ENCODE measurements at regions not wholly inside any gene's neighbourhood (a gene's known extent, or its start where the extent isn't known, plus 50 kb on each side); places are given as distances from the start of the nearest gene placed in this dataset.

- no peak for DNase-seq
- no peaks in the 10 kb centered on the region for H3K4me1 ChIP-seq
- H3K27ac ChIP-seq = no peak overlapping the region
- WGBS, 2 donors = 76 to 83% methylated on average over 2 of the region's 2 CpGs
- no peaks in the 10 kb centered on the region for H3K27me3 ChIP-seq
- intact Hi-C loops (cut with DNase I) = no loop called here
- TF ChIP-seq CTCF (IDR thresholded peaks at IDR 0.05) = no peak
- TF ChIP-seq POLR2A (IDR thresholded peaks at IDR 0.05) = no peak
- TF ChIP-seq EP300 (IDR thresholded peaks at IDR 0.05) = no peak
- TF ChIP-seq POLR2AphosphoS5 (IDR thresholded peaks at IDR 0.05) = no peak
- no peak overlapping the region for H3K4me3 ChIP-seq
- H3K36me3 ChIP-seq = no peaks in the 10 kb centered on the region
- H3K9me3 ChIP-seq = peaks cover 0 to 2% (median 0%) of the 10 kb centered on the region in 4 donors
These were observed 266.2 kb upstream of the LDB2 start for GRCh38 chr4:17164666-17165065.

DNA sequence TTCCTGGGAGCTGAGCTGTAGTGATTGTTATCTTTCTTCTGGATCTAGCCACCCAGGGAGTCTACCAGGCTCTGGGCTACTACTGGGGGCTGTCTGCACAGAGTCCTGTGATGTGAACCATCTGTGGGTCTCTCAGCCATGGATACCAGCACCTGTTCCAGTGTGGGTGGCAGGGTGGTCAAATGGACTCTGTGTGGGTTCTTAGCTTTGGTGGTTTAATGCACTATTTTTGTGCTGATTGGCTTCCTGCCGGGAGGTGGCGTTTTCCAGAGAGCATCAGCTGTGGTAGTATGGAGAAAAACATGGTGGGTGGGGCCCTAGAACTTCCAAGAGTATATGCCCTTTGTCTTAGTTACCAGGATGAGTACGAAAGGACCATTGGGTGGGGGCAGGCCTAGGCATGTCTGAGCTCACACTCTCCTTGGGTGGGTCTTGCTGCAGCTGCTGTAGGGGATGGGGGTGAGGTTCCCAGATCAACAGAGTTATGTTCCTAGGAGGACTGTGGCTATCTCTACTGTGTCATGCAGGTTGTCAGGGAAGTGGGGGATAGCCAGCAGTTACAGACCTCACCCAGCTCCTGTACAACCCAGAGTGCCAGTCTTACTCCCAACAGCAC, 264.8 kb upstream of the LDB2 start:
- H3K9me3 ChIP-seq = peaks cover 0 to 2% (median 0%) of the 10 kb centered on the region in 4 donors
- H3K27ac ChIP-seq = no peak overlapping the region
- H3K4me1 ChIP-seq = no peaks in the 10 kb centered on the region
- DNase-seq = no peak
- intact Hi-C loops (cut with DNase I) = no loop called here
- H3K4me3 ChIP-seq = no peak overlapping the region
- 88 to 95% methylated on average over 3 of the region's 3 CpGs for WGBS, 2 donors
- H3K27me3 ChIP-seq = no peaks in the 10 kb centered on the region
- H3K36me3 ChIP-seq = no peaks in the 10 kb centered on the region
- TF ChIP-seq CTCF (IDR thresholded peaks at IDR 0.05) (no peak), EP300 (IDR thresholded peaks at IDR 0.05) (no peak)

DNA sequence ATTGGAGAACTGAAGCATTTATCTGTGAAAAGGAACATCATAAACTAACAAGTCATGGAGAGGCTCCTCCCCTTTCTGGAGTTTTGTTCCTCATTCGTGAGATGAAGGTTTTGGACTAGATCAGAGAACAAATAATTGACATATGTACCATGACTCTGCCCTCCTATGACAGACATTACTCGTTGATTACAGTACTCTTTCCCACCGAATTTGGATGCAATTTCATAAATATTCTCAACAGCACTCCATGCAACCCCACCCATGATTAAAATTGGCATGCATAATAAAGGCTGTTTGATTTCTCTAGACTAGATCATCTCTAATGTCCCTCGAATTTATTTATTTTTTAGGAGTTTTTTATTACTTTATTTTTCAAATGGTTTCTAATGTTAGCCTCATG, 258.9 kb upstream of the LDB2 start:
- intact Hi-C loops (cut with DNase I) = no loop called here
- H3K27ac ChIP-seq = no peak overlapping the region
- no peaks in the 10 kb centered on the region for H3K36me3 ChIP-seq
- H3K4me1 ChIP-seq = no peaks in the 10 kb centered on the region
- H3K9me3 ChIP-seq = peaks cover 0 to 2% (median 0%) of the 10 kb centered on the region in 4 donors
- no peak for DNase-seq
- no peak overlapping the region for H3K4me3 ChIP-seq
- H3K27me3 ChIP-seq = no peaks in the 10 kb centered on the region
- 71 to 80% methylated on average over 4 of the region's 4 CpGs for WGBS, 2 donors
- no peak for TF ChIP-seq POLR2A (IDR thresholded peaks at IDR 0.05)
- no peak for TF ChIP-seq POLR2AphosphoS5 (IDR thresholded peaks at IDR 0.05)
- TF ChIP-seq CTCF (IDR thresholded peaks at IDR 0.05) = no peak

- H3K27me3 ChIP-seq = no peaks in the 10 kb centered on the region
- intact Hi-C loops (cut with DNase I) = no loop called here
- no peaks in the 10 kb centered on the region for H3K9me3 ChIP-seq
- H3K4me1 ChIP-seq = no peaks in the 10 kb centered on the region
- H3K36me3 ChIP-seq = no peaks in the 10 kb centered on the region
- no peak overlapping the region for H3K27ac ChIP-seq
- H3K4me3 ChIP-seq = no peak overlapping the region
- TF ChIP-seq EP300 (IDR thresholded peaks at IDR 0.05) (no peak), POLR2A (IDR thresholded peaks at IDR 0.05) (no peak), CTCF (IDR thresholded peaks at IDR 0.05) (no peak), POLR2AphosphoS5 (IDR thresholded peaks at IDR 0.05) (no peak)
- no peak for DNase-seq
These were observed 257.0 kb upstream of the LDB2 start for GRCh38 chr4:17155486-17155885.

- Histone ChIP-seq H3K27me3 (no peaks in the 10 kb centered on the region), H3K27ac (no peak overlapping the region), H3K4me3 (no peak overlapping the region), H3K9me3 (no peaks in the 10 kb centered on the region), H3K36me3 (no peaks in the 10 kb centered on the region), H3K4me1 (no peaks in the 10 kb centered on the region)
- no peak for TF ChIP-seq POLR2A (IDR thresholded peaks at IDR 0.05)
- TF ChIP-seq CTCF (IDR thresholded peaks at IDR 0.05) = no peak
- 92 to 93% methylated on average over 6 of the region's 6 CpGs for WGBS, 2 donors
- intact Hi-C loops (cut with DNase I) = no loop called here
- no peak for DNase-seq
These were observed 255.1 kb upstream of the LDB2 start for GRCh38 chr4:17153572-17153971.

All from sigmoid colon (tissue), 6 donors.